Activated T-cell treated with anti-CD3 and anti-CD28 coated beads for 4 hours (primary cell): ENCODE measurements at regions not wholly inside any gene's neighbourhood (a gene's known extent, or its start where the extent isn't known, plus 50 kb on each side); places are given as distances from the start of the nearest gene placed in this dataset.

ENCODE experiments used
- DNase-seq: peaks from one replicate; pipeline ENCODE4 v3.0.0-alpha.2; 2020

DNA sequence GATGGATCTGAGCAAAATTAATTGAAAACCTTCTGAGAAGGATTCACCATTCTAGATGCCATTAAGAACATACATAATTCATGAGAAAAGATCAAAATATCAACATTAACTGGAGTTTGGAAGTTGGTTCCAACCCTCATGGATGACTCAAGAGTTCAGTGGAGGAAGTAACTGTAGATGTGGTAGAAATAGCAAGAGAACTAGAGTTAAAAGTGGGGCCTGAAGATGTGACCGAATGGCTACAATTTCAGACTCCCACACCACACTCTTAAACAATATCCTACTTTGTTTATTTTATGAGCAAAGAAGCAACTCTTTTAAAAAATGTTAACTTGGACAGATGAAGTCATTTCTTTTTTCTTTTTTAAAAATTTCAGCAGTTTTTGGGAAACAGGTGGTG lies 354.3 kb downstream of the KLF12 start:
- DNase-seq: no peak

DNA sequence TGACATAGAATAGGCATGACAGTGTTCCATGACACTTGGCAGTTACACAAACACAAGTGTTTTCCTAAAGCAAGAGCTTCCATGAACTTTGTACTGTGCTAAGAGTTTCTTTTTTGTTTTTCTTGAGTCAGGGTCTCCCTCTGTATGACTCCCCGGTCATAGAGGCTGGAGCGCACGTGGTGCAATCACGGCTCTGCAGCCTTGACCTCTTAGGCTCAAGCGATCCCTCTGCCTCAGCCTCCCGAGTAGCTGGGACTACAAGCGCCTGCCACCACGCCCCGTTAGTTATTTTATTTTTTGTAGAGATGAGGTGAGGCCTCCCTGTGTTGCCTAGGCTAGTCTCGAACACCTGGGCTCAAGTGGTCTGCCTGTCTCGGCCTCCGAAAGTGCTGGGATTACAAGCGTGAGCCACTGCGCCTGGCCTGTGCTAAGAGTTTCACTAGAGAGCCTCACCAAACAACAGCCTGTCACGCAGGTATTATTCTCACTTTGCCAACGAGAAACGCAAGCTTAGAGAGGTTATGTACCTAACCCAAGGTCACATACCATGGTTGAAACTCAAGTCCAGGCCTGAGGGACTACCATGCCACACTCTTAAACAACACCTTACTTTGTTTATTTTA lies 355.9 kb downstream of the KLF12 start:
- DNase-seq: no peak

DNA sequence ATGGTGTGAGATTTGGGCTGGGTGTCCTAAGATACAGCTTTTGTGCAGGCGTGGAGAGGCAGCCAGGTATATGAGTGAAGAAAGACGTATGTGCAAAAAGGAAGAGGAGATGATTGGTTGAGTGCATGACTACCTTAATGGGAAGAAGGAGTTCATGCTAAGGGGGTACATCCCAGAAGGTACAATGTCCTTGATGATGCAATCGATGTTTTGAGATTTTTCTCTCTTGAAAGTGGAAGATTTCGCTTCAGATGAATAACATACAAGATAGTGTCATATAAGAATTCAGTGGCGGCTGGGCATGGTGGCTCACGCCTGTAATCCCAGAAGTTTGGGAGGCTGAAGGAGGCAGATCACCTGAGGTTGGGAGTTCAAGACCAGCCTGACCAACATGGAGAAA lies 357.1 kb downstream of the KLF12 start:
- no peak for DNase-seq

DNA sequence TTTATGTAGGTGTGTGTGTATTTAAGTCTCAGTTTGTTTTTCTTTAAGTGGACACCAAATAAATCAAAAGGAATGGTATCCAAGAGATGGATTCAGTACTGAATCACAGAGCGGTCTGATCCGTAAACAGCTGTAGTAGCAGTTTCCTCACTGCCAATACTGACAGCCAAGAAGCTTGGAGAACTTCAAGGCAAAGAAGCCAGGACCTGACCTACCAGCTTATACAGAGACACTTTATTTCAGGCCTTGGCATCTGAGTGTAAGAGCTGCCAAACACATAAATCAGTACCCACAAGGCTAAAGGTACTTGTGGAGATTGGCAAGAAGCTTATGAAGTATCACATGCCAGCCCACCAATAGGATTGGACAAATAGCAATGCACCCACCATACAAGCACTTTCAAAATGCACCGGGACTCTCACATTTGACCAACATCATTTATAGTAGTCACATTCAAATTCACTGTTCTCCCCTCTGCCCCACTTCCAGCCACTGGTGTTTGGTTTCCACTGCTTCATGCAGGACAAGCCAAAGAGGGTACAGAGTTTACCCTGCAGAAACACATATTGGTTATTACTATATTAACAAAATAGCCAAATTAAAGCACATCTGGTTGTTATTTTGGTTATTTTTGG lies 357.9 kb downstream of the KLF12 start:
- no peak for DNase-seq

DNA sequence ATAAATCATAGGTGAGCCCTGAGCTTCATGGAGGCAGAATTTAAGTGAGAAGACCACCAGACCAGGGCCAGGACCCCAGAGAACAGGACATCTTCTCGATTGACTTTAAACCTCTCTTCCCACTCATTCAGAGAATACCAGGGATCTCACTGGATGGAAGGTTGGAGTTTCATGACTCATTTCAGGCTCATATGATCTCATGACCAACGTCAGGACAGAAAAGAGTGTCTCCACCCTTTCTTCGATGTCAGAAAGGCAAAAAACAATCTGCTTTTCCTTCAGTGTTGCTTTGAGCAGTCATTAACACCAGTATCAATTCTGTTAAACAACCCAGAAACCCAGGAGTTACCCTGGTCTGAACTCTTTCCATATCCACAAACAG lies 361.0 kb downstream of the KLF12 start:
- no peak for DNase-seq

DNA sequence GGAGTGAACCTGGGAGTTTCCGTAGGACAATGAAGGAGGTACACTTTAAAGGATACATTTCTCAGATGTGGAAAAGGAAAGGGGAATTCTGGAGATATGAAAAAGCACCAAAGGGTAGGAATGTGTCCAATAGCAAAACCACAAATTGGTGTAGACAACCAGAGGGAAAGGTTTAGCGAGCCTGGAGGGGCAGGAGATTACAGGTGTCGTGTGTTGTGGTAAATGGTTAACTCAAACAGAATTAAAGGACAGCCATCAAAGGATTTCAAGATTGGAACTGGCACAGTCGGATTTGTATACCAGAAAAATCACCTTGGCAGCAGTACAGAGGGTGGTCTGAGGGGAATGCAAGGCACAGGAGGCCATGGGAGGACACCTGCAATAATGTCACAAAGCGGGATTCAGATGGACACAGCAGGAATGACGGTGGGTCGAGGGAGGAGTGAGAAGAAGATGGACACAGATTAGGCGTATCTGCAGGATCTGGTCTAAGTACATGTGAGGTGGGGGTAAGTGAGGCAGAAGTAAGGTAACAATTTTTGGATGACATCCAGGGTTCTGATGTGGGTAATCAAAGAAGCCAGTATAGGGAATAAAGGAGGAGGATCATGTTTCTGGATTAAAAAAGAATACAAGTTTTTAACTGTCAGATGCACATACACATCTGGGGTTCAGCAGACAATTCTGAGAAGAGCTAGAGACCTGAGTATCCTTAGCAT lies 361.6 kb downstream of the KLF12 start:
- no peak for DNase-seq

DNA sequence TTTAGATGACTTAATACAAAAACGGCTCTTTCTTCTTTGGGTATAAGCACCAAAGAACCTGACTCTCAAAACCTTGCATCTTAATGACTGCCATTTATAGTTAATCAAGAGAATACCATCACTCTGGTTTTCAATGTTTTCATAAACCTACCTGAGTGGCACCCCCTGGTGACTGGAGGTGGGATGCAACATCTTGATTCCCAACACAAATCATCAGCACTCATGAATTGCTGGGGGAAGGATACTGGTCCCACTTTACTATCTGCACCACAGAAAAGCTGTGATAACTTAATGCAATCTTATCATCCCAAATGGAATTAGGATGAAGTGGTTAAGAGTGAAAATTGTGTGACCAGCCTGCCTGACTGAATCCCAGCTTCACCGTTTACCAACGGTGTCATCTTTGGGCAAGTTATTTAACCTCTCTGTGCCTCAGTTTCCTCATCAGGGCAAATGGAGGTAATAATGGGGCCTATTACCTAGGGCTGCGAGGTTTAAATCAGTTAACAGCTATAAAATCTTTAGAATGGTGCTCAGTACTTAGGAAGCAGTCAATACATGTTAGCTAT lies 366.4 kb downstream of the KLF12 start:
- peak; percentile 11 for DNase-seq

DNA sequence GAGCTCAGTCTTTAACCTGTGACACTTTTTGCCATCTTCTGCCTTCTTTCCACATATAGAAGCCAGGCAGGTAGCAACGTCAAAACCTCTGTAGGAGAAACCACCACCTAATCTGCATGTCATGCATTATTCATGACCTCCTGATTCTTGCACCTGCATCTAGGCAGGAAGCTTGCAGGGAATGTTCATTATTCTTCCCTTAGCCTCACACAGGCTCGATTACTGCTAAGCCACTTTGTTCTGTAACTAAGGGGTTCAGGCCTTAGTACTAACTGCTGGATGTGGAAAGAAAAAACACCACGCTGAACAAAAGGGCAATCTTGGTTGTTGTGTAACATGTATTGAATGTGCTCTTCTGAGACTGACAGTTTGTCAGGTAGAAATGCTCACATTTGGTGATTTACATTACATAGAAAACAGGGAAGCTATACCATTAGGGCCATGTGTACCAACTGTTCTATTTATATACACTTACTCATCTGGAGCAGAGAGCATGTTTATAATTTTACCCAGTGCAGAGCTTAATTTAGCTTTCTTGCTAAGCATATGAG lies 366.9 kb downstream of the KLF12 start:
- no peak for DNase-seq

DNA sequence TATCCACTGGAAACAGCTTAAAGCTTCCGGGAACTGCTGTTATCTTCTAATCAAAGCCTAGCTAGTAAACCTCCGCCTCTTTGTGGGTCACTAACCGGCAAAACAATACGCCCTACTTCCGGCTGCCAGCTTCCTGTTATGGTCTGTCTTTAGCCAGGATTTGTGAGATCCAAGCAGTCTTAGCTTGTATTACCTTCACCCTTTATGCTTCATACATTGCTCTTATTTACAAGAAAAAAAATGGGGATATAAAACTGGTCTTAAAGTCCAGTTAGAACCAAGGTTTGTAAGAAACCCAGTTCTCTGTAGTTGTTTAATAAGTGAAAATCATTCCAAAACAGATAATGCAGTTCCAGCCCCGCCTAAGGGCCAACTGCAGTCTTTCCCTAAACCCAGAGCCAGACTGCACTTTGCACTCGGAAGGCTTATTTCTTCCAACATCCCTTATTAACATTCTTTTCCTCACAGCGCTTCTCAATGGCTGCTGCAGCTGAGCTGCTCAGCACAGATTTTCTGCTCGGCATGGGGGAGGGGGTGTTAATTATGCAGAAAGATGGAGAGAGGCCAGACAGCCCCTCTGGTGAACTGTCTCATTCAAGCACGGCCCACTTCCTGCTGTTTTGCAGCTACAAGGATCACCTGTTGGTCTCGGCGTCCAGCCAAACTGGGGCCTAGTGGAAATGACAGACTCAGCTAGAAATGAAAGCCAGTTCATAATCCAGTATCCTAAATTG lies 368.4 kb downstream of the KLF12 start:
- DNase-seq: peak; percentile 38

DNA sequence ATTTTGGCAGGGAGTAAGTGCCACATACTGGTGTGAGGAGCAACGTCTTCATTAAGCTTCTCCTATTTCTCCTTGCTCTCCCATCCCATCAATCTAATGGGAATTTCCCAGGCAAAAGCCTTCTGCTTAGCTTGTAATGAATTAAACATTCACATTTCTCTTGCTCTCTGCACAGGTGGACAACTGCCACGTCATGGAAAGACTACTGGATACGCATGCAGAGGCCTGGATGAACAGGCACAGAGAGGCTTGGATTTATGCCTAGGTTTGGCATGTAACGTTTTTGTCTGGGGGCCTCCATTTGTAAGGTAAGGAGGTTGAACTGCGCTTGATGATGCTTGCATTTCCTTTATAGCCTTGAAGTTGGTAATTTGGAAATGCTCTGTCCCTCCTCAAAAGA lies 374.8 kb downstream of the KLF12 start:
- no peak for DNase-seq

DNA sequence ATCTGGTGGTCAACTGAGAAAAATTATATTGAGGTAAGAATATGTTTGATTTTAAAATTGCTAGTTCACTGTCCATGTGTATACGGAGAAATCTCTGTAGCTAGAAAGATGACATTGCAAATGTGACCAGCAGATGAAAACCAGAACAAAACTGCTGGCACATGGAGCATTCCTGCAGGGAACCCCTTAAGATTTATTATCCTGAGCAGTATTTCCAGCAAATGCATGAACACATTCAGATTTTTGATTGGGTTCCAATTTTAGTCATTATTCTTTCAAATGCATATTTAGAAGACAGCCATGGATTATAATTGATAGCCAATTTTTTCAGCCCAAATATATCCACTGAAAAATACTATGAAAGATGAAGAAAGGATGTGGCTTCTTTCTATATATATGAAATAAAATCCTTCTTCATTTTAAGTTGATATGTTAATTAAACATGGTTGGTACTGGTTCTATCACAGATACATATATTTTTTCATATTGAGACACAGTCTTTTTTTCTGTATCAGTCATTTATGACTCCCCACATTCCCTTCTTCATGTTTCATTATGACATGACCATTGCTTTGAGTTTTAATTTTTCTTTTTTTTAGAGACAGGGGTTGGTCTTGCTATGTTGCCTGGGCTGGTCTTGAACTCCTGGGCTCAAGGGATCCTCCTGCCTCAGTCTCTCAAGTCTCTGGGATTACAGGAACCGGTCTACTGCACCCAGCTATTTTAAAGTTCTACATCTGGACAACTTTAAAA lies 376.5 kb downstream of the KLF12 start:
- no peak for DNase-seq

DNA sequence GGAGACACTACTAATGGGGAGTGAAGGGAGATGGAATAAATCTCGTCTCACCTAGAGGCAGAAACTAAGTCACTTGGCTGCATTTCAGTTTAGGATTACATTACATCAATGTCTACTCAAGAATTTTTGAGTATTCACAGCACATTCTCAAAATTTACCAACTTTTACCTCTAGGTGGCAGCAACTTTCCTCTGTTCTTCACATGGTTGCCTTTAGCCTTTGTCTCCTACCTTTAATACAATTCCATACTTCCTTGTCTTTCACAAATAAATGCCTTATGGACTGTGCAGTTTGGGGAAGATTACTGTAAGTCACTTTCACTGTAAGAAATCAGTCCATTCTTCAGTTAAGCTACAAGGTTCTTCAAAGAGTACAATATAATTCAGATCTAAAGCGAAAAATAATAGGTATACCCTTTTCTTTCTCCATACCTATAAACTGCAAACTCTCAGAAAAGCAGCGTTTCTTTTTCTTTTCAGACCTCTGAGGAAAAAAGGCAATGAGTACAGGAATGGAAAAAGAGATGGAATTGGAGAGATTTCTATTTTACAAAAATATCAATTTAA lies 379.4 kb downstream of the KLF12 start:
- DNase-seq: no peak

DNA sequence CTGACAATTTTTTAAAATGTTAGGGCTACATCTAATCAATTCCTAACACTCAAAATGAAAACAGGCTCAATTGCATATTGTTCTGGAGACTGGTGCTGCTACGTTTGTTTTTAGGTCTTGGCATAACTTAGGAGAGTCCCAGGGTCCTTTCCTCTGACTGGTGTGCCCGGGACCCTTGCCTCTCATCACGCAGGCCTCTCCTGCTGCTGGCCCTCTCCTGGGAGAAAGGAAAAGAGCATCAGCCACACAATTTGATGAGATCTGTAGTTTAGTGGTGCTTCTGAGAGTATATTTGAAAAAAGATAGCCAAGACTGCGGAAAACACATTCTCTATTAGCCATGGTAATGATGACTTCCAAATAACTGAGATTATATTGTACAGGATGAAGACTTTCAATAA lies 380.0 kb downstream of the KLF12 start:
- DNase-seq: no peak

DNA sequence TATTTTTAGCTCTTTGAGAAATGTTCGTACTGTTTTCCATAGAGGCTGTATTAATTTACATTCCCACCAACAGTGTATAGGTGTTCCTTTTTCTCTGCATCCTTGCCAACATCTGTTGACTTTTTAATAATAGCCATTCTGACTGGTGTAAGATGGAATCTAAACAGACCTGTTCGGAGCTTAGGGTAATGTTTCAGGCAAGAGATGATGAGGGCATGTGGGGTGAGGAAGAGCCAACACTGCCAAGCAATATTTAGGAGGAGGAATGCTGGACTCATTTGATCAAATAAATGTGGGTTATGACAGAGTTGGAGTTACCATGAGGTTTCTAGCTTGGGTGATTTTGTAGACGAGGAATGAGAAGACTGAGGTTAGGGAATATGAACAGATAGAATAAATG lies 382.9 kb downstream of the KLF12 start:
- no peak for DNase-seq

DNA sequence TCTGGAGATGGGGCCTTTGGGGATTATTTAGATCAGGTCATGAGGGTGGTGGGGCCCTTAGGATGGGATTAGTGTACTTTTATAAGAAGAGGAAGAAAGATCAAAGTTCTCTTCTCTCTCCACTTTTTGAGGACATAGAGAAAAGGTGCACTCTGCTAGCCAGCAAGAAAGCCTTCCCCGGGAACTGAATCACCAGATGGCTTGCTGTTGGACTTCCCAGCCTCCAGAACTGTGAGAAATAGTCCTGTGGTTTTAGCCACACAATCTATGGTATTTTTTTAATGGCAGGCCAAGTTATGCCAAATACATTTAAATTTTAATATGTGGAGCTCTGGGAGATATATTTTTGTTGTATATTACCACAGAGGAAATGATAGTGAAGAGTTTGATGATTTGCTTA lies 385.8 kb downstream of the KLF12 start:
- no peak for DNase-seq

DNA sequence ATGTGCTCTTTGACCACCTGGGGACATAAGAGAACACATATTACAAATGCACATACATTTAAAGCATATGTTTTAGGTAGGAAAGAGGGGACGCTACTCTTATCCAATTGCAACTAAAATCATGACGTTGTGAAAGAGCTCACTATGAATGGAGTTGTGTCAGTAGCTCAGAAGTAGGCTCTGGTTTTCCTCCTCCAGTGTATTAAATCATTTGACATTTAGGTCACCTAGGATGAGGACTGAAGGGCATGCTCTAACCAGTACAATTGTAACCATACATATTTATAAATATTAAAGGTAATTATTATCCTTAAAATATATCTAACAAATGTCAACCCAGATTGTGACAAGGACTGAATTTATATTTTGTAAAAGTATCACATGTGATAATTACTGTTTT lies 389.0 kb downstream of the KLF12 start:
- DNase-seq: no peak

DNA sequence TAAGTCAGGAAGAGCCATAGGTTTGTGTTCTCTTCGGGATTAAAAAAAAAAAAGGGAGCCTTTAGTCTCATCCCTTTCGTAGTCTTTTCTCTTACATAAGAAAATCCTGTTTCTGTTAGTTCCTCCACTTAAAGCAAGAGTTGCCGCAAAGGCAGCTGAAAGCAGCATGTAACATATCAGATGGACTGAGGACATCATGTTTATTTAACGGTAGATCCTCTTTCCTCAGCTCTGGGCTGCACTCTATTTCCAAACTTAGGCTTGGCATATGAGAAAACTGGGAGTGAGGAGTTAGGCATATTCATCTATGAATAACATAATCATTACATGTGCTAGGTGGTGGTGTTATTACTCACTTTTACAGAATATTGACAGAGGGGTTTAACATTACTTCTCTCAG lies 391.2 kb downstream of the KLF12 start:
- DNase-seq: no peak

DNA sequence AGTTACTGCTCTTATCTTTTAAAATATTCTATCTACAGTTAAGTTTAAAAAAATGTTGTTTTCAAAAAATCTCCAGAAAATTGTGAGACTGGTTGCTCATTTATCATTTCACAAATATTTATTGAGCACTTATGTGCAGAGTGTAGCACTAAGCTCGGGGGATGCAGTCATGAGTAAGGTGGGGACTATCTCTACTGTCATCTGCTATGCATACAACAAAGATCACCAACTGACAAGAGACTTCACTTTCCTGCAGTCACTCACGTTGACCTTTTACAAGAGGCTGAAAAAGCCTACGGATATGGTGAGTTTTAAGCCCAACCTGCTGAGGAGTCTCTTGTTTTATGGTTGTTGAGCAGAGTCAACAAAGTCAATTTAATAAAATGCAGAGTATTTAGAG lies 392.5 kb downstream of the KLF12 start:
- DNase-seq: no peak

DNA sequence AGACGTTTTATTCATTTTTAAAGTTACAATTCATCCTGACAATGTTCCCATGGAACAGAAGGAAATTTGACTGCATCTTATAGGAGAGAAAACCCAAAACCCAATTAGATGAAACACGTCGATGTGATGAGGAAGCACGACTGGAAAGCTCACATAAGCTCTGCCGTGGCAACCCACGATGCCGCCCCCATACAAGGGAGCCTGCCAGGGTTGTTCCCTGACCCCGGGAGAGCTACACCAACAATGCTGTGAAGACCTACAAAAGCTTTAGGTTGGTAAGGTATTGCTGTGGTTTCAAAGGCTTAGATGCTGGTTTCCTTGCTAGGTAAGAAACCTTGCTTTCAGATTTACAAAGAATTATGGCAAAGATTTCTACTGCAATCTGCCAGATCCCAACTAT lies 393.1 kb downstream of the KLF12 start:
- no peak for DNase-seq

DNA sequence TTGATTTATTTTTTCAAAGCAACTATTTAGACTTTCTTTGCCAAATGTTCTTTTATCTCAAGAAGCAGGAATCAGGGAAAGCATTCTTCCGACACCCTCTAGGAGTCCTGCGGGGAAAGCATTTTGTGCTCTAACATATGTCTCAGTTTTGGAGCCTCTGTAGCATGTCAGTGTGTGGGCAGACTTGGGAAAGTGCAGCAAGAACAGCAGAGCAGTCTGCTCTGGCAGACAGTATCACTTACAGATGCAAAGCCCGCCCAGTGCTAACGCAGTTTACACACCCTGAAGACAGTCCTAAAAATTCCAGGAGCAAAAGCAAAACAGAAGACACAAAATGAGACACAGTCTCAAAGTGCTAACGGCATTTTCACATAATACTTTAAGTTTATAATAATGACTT lies 393.5 kb downstream of the KLF12 start:
- no peak for DNase-seq

DNA sequence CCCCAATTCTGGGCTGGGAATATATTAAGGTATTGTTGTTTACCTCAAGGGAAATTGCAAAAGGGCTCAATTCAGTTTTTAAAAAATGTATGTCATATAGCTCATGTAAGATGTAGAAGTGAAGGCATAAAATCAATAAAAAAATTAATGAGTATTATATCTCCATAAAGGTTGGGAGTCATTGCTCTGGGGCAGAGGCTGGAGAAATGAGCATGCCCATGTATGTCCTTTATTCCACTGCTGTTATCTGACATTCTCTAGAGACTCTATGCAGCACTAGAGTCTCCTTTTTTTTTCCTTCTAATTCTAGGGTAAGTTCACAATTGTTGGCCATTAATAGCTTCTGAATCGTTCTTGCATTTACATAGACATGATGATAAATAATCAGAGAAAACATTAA lies 394.8 kb downstream of the KLF12 start:
- no peak for DNase-seq

DNA sequence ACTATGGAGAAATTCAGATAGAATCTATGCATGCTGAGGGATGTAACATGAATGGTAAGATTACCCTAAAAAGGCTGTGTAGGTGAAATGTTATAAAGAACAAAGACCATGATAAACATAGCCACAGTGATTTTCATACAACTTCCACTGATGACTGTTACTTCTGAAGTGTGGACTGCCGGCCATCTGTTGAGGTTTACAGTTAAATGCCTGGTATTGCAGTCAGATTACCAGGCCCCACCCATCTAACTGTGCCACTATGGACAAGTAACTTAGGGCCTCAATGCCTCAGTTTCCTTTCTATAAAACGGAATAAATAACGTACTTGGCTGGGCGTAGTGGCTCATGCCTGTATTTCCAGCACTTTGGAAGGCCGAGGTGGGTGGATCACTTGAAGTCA lies 395.6 kb downstream of the KLF12 start:
- no peak for DNase-seq
